ENCODE measurements at regions not wholly inside any gene's neighbourhood (a gene's known extent, or its start where the extent isn't known, plus 50 kb on each side); places are given as distances from the start of the nearest gene placed in this dataset.

DNA sequence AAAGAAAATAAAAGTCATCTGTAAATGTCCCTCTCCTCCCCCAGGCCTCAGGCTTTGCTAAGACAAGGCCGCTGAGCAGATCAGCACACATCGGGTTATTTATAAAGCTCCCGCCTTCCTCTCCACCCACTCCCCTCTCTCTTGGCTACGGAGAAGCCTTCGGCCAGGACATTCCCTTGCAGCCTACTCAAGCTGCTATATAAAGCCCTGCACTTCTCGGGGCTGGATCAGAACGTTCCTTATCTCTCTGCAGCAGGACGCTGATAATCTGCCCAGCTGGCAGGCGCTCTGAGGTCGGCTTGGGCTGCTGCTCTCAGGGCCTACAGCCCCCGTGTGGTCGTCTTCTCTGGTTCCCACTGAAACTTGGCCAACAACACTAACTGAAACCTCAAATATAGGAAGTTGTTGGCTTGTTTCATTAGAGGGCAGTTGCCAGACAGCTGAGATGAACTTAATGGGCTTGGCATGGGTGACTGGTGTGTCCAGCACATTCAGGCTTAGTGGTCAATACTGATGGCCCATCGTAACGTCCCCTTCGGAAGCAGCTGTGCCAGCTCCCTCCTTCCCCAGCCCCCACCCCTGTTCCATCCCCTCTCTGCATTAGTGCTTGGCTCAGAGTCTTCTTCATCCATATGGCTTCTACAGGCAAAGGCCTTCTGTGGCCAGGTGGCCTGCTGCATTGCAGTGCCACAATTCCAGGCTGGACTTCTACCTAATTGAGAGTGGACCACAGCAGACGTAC is 64.6 kb downstream of the IER5 start:
- 6% methylated on average over 12 of the region's 16 CpGs for WGBS (ENCODE audit: insufficient coverage)
- peaks cover 41% of the 10 kb centered on the region for H3K4me1 Mint-ChIP-seq
- H3K4me2 ChIP-seq (replicated peaks; ENCODE audit: extremely low read depth, low read length, poor library complexity, severe bottlenecking) = peak overlapping the region; percentile 67
- no peaks in the 10 kb centered on the region for H3K36me3 ChIP-seq (replicated peaks in 1 of 2; ENCODE audit: control insufficient read depth in 1 of 2, insufficient read depth in 2 of 2, low read length in 2 of 2)
- H3K4me3 Mint-ChIP-seq = peak overlapping the region; percentile 64 to 94
- H3K4me1 ChIP-seq (ENCODE audit: control insufficient read depth in 1 of 2, insufficient read depth in 2 of 2, low read length in 2 of 2) = peaks cover 33 to 38% of the 10 kb centered on the region in 2 donors
- TF ChIP-seq, protein P1, sequence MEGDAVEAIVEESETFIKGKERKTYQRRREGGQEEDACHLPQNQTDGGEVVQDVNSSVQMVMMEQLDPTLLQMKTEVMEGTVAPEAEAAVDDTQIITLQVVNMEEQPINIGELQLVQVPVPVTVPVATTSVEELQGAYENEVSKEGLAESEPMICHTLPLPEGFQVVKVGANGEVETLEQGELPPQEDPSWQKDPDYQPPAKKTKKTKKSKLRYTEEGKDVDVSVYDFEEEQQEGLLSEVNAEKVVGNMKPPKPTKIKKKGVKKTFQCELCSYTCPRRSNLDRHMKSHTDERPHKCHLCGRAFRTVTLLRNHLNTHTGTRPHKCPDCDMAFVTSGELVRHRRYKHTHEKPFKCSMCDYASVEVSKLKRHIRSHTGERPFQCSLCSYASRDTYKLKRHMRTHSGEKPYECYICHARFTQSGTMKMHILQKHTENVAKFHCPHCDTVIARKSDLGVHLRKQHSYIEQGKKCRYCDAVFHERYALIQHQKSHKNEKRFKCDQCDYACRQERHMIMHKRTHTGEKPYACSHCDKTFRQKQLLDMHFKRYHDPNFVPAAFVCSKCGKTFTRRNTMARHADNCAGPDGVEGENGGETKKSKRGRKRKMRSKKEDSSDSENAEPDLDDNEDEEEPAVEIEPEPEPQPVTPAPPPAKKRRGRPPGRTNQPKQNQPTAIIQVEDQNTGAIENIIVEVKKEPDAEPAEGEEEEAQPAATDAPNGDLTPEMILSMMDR (IDR thresholded peaks at IDR 0.05) = peak; percentile 53
- H3K4me3 ChIP-seq (replicated peaks in 1 of 3; ENCODE audit: low read depth in 2 of 3, low read length in 3 of 3) = peak overlapping the region in 2 of 3 experiments; percentile 18 to 56
- no peak overlapping the region for H3K9ac ChIP-seq (ENCODE audit: insufficient read depth, low read length, poor library complexity, severe bottlenecking)
- H3K27me3 ChIP-seq (ENCODE audit: control insufficient read depth in 2 of 2, insufficient read depth in 2 of 2, low read length in 2 of 2) = no peaks in the 10 kb centered on the region
- H3K27me3 Mint-ChIP-seq (ENCODE audit: low read depth in 3 of 3) = peaks cover 3 to 4% (median 3%) of the 10 kb centered on the region in 3 donors
- H3K9me3 Mint-ChIP-seq = peaks cover 0 to 4% (median 0%) of the 10 kb centered on the region in 7 donors
- DNase-seq = peak; percentile 70 to 84 (median 77)
- intact Hi-C loops (cut with micrococcal nuclease) = no loop called here
- no peaks in the 10 kb centered on the region for H4K20me1 ChIP-seq (ENCODE audit: insufficient read depth, low read length)
- no peaks in the 10 kb centered on the region for H3K36me3 Mint-ChIP-seq
- peak overlapping the region; percentile 76 for H2AFZ ChIP-seq (ENCODE audit: insufficient read depth, low read depth, low read length, poor library complexity, severe bottlenecking)
- peak overlapping the region; percentile 60 to 88 (median 82) for H3K27ac Mint-ChIP-seq
- no peak overlapping the region for H3K27ac ChIP-seq (ENCODE audit: low read depth in 1 of 2, low read length in 2 of 2)
- no peaks in the 10 kb centered on the region for H3K79me2 ChIP-seq (ENCODE audit: insufficient read depth, low read length)
- H3K9me3 ChIP-seq (replicated peaks in 1 of 2; ENCODE audit: control insufficient read depth in 1 of 2, insufficient read depth in 1 of 2, low read length in 2 of 2) = no peaks in the 10 kb centered on the region

DNA sequence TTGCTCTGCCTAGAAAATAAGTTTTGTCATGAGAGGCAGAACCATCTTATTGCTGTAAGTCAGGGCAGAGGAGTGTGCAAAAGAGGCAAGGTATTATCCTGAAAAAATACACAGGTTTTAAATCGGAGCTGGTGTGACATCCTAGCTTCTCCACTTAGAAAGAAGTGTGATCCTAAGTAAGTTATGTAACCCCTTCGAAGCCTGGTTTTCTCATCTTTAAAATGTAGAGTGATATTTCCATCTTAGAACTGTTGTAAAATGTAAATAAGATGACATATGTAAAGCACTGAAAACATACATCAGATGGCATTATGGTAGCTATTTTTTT is 65.1 kb downstream of the IER5 start:
- H3K4me1 ChIP-seq (ENCODE audit: control insufficient read depth in 1 of 2, insufficient read depth in 2 of 2, low read length in 2 of 2) = peaks cover 33 to 38% of the 10 kb centered on the region in 2 donors
- TF ChIP-seq, protein P1 (IDR thresholded peaks at IDR 0.05) = no peak
- Mint-ChIP-seq H3K4me1 (peaks cover 44% of the 10 kb centered on the region), H3K27ac (peak overlapping the region in 3 of 7 donors; percentile 60 to 86 (median 64)), H3K9me3 (peaks cover 0 to 4% (median 0%) of the 10 kb centered on the region in 7 donors), H3K36me3 (no peaks in the 10 kb centered on the region), H3K27me3 (ENCODE audit: low read depth in 3 of 3) (peaks cover 3 to 4% (median 3%) of the 10 kb centered on the region in 3 donors), H3K4me3 (peak overlapping the region in 1 of 2 donors; percentile 94)
- no peak overlapping the region for H3K4me3 ChIP-seq (replicated peaks in 1 of 3; ENCODE audit: low read depth in 2 of 3, low read length in 3 of 3)
- peak overlapping the region; percentile 76 for H2AFZ ChIP-seq (ENCODE audit: insufficient read depth, low read depth, low read length, poor library complexity, severe bottlenecking)
- H3K27ac ChIP-seq (ENCODE audit: low read depth in 1 of 2, low read length in 2 of 2) = no peak overlapping the region
- no peaks in the 10 kb centered on the region for H3K27me3 ChIP-seq (ENCODE audit: control insufficient read depth in 2 of 2, insufficient read depth in 2 of 2, low read length in 2 of 2)
- no peak overlapping the region for H3K9ac ChIP-seq (ENCODE audit: insufficient read depth, low read length, poor library complexity, severe bottlenecking)
- H3K4me2 ChIP-seq (replicated peaks; ENCODE audit: extremely low read depth, low read length, poor library complexity, severe bottlenecking) = peak overlapping the region; percentile 67
- no peaks in the 10 kb centered on the region for H3K79me2 ChIP-seq (ENCODE audit: insufficient read depth, low read length)
- no peaks in the 10 kb centered on the region for H3K36me3 ChIP-seq (replicated peaks in 1 of 2; ENCODE audit: control insufficient read depth in 1 of 2, insufficient read depth in 2 of 2, low read length in 2 of 2)
- no peaks in the 10 kb centered on the region for H4K20me1 ChIP-seq (ENCODE audit: insufficient read depth, low read length)
- DNase-seq = no peak
- no CpG with 5 or more reads among the region's 2 CpGs for WGBS (ENCODE audit: insufficient coverage)
- no peaks in the 10 kb centered on the region for H3K9me3 ChIP-seq (replicated peaks in 1 of 2; ENCODE audit: control insufficient read depth in 1 of 2, insufficient read depth in 1 of 2, low read length in 2 of 2)
- intact Hi-C loops (cut with micrococcal nuclease) = no loop called here

Data from CD14-positive monocyte (primary cell).